ENCODE measurements at regions not wholly inside any gene's neighbourhood (a gene's known extent, or its start where the extent isn't known, plus 50 kb on each side); places are given as distances from the start of the nearest gene placed in this dataset.

DNA sequence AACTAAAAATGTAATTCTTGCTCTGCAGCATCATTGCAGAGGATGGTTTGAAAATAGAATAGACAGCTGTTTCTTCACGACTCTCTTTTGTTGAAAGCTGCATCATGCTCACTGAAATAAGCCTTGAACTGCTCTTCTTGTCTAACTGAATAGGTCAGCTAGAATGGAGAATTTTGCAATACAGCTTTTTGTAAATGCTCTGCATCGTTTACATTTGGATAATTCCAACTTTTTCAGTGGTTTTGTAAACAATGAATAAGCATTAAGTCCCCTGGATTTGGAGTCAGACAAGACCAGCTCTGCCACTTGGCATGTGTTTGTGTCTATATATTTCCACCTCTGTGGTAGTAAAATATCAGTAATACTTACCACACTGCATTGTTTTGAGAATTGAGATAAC lies 95.2 kb downstream of the PLSCR2 start:
- POLR2A ChIA-PET (ENCODE audit: unreplicated experiment), result no interaction called here
- H2AFZ ChIP-seq (ENCODE audit: low read length), result peak overlapping the region; percentile 2; the same call in 1 of the 2 replicates
- no peak overlapping the region for H3K9ac ChIP-seq (ENCODE audit: low read length)
- TF ChIP-seq EZH2 (IDR thresholded peaks at IDR 0.05; ENCODE audit: low read length, unreplicated experiment) (no peak), EZH2phosphoT487 (IDR thresholded peaks at IDR 0.05; ENCODE audit: borderline replicate concordance, low read length) (no peak)
- TF ChIP-seq, protein P1, sequence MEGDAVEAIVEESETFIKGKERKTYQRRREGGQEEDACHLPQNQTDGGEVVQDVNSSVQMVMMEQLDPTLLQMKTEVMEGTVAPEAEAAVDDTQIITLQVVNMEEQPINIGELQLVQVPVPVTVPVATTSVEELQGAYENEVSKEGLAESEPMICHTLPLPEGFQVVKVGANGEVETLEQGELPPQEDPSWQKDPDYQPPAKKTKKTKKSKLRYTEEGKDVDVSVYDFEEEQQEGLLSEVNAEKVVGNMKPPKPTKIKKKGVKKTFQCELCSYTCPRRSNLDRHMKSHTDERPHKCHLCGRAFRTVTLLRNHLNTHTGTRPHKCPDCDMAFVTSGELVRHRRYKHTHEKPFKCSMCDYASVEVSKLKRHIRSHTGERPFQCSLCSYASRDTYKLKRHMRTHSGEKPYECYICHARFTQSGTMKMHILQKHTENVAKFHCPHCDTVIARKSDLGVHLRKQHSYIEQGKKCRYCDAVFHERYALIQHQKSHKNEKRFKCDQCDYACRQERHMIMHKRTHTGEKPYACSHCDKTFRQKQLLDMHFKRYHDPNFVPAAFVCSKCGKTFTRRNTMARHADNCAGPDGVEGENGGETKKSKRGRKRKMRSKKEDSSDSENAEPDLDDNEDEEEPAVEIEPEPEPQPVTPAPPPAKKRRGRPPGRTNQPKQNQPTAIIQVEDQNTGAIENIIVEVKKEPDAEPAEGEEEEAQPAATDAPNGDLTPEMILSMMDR (conservative IDR thresholded peaks at IDR 0.05; ENCODE audit: low read depth, low read length), result no peak
- CTCF ChIA-PET, result no interaction called here
- H3K4me3 ChIP-seq (ENCODE audit: low read length), result no peak overlapping the region
- intact Hi-C loops (cut with micrococcal nuclease), result no loop called here
- H3K9me3 ChIP-seq (ENCODE audit: low read length), result no peaks in the 10 kb centered on the region
- H3K27me3 ChIP-seq (ENCODE audit: low read length), result no peaks in the 10 kb centered on the region
- H3K79me2 ChIP-seq (ENCODE audit: low read length), result no peaks in the 10 kb centered on the region
- no TSS peak for BruUV-seq (replicated peaks)
- H3K36me3 ChIP-seq (ENCODE audit: low read depth, low read length), result no peaks in the 10 kb centered on the region
- no peaks in the 10 kb centered on the region; the same call in 1 of the 2 replicates for H3K9me2 ChIP-seq (replicated peaks; ENCODE audit: low read length)
- H3K27ac ChIP-seq (ENCODE audit: low read length), result no peak overlapping the region
- DNase-seq (peak; percentile 23), ATAC-seq (peak; percentile 46; the same call in 1 of the 2 replicates)
- H3F3A ChIP-seq (ENCODE audit: low read length, unreplicated experiment), result no peaks in the 10 kb centered on the region
- peaks cover 3% of the 10 kb centered on the region; the same call in 1 of the 2 replicates for H3K4me1 ChIP-seq (ENCODE audit: insufficient read depth, low read length)
- H3K4me2 ChIP-seq (ENCODE audit: low read length), result no peak overlapping the region
- H4K20me1 ChIP-seq (ENCODE audit: low read length), result no peaks in the 10 kb centered on the region

DNA sequence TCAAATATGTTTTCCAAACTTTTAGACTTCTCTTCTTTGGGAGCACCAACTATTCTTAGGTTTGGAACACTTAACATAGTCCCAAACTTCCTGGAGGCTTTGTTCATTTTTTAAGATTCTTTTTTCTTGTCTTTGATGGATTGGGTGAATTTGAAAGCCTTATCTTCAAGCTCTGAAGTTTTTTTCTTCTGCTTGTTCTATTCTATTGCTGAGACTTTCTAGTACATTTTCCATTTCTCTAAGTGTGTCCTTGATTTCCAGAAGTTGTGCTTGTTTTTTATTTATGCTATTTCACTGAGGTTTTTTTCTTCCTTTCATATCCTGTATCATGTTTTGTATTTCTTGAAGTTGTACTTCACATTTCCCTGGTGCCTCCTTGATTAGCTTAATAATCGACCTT lies 97.5 kb downstream of the PLSCR2 start:
- Histone ChIP-seq H3K36me3 (ENCODE audit: low read depth, low read length) (no peaks in the 10 kb centered on the region), H3F3A (ENCODE audit: low read length, unreplicated experiment) (no peaks in the 10 kb centered on the region), H3K9me2 (replicated peaks; ENCODE audit: low read length) (no peaks in the 10 kb centered on the region), H3K27ac (ENCODE audit: low read length) (no peak overlapping the region), H3K27me3 (ENCODE audit: low read length) (no peaks in the 10 kb centered on the region), H3K4me2 (ENCODE audit: low read length) (no peak overlapping the region), H3K9me3 (ENCODE audit: low read length) (no peaks in the 10 kb centered on the region), H4K20me1 (ENCODE audit: low read length) (no peaks in the 10 kb centered on the region), H3K4me1 (ENCODE audit: insufficient read depth, low read length) (peaks cover 3% of the 10 kb centered on the region; the same call in 1 of the 2 replicates), H3K9ac (ENCODE audit: low read length) (no peak overlapping the region), H3K79me2 (ENCODE audit: low read length) (no peaks in the 10 kb centered on the region), H2AFZ (ENCODE audit: low read length) (no peak overlapping the region), H3K4me3 (ENCODE audit: low read length) (no peak overlapping the region)
- ATAC-seq (no peak), DNase-seq (no peak)
- no TSS peak for BruUV-seq (replicated peaks)
- ChIA-PET POLR2A (ENCODE audit: unreplicated experiment) (no interaction called here), CTCF (no interaction called here)
- intact Hi-C loops (cut with micrococcal nuclease), result no loop called here
- TF ChIP-seq, protein P1 (conservative IDR thresholded peaks at IDR 0.05; ENCODE audit: low read depth, low read length), result no peak
- no peak for TF ChIP-seq EZH2 (IDR thresholded peaks at IDR 0.05; ENCODE audit: low read length, unreplicated experiment)
- TF ChIP-seq EZH2phosphoT487 (IDR thresholded peaks at IDR 0.05; ENCODE audit: borderline replicate concordance, low read length), result no peak

DNA sequence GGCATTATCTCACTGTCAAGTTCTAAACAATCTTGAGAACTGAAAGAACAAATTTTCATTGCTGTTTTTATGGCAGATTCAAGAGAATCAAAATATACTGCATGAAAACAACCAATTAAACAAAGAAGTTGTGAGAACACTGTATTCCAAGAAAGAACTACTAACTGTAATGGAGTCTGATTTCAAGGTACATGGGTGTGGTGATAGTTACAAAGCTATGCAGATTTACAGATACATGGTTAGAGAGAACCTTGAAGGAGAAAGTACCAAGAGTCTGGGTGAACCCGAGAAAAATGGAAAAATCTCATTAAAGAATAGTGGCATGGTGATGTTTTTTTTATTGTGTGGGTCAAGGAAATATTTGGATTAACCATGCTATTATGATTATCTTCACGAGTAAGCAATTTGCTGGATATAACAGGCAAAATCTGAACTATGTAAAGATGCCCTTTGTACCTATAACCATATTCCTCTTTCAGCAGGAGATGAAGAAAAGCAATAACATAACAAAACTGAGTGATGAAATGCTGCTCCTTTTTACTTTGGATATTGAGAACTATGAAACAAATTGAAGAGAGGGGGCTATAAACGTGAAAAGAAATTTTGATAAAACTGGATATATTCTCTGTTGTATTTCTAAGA lies 100.4 kb downstream of the PLSCR2 start:
- intact Hi-C loops (cut with micrococcal nuclease), result no loop called here
- Histone ChIP-seq H3K27me3 (ENCODE audit: low read length) (no peaks in the 10 kb centered on the region), H3F3A (ENCODE audit: low read length, unreplicated experiment) (no peaks in the 10 kb centered on the region), H3K4me2 (ENCODE audit: low read length) (no peak overlapping the region), H3K27ac (ENCODE audit: low read length) (no peak overlapping the region), H3K36me3 (ENCODE audit: low read depth, low read length) (no peaks in the 10 kb centered on the region), H3K4me1 (ENCODE audit: insufficient read depth, low read length) (no peaks in the 10 kb centered on the region), H3K9me3 (ENCODE audit: low read length) (no peaks in the 10 kb centered on the region), H3K4me3 (ENCODE audit: low read length) (no peak overlapping the region), H3K79me2 (ENCODE audit: low read length) (no peaks in the 10 kb centered on the region), H3K9me2 (replicated peaks; ENCODE audit: low read length) (no peaks in the 10 kb centered on the region), H3K9ac (ENCODE audit: low read length) (no peak overlapping the region), H4K20me1 (ENCODE audit: low read length) (no peaks in the 10 kb centered on the region), H2AFZ (ENCODE audit: low read length) (no peak overlapping the region)
- no TSS peak for BruUV-seq (replicated peaks)
- TF ChIP-seq EZH2 (IDR thresholded peaks at IDR 0.05; ENCODE audit: low read length, unreplicated experiment) (no peak), EZH2phosphoT487 (IDR thresholded peaks at IDR 0.05; ENCODE audit: borderline replicate concordance, low read length) (no peak)
- TF ChIP-seq, protein P1 (conservative IDR thresholded peaks at IDR 0.05; ENCODE audit: low read depth, low read length), result no peak
- ATAC-seq (no peak), DNase-seq (no peak)
- ChIA-PET POLR2A (ENCODE audit: unreplicated experiment) (no interaction called here), CTCF (no interaction called here)

All from PC-3 (cell line).